ENCODE measurements at regions not wholly inside any gene's neighbourhood (a gene's known extent, or its start where the extent isn't known, plus 50 kb on each side); places are given as distances from the start of the nearest gene placed in this dataset.

GRCh38 chr5:124692950-124693349 lies 53.5 kb downstream of the ZNF608 start:
- no peak for DNase-seq (ENCODE audit: low spot score)

DNA sequence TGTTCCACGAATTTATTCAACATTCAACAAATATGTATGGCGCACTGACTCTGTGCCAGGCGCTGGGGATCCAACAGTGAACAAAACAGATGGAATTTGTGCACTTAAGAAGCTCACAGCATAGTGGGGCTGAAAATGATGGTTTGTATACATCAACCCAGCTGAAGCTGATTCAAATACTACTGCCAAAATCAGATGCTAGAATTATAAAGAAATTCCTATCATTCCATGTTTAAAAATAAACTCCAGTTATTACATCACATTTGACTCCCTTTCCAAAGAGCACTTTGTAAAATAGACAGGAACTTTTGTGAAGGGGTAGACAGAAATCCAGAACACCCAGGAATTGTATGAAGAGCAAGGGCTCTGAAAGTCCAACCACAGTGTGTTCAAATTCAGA lies 54.1 kb downstream of the ZNF608 start:
- DNase-seq (ENCODE audit: low spot score), result no peak

DNA sequence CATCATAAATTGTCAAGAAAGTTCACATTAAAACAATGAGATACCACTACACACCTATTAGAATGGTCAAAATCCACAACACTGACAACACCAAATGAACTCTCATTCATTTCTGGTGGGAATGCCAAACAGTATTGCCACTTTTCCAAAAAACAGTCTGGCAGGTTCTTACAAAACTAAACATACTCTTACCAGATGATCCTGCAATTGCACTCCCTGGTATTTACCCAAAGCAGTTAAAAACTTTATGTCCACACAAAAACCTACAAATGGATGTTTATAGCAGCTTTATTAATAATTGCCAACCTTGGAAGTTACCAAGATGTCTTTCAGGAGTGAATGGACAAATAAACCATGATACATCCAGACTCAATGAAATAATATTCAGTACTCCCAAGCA lies 56.8 kb downstream of the ZNF608 start:
- no peak for DNase-seq (ENCODE audit: low spot score)

- no peak for DNase-seq (ENCODE audit: low spot score)
These were observed 60.0 kb downstream of the ZNF608 start for GRCh38 chr5:124686239-124687004.

DNA sequence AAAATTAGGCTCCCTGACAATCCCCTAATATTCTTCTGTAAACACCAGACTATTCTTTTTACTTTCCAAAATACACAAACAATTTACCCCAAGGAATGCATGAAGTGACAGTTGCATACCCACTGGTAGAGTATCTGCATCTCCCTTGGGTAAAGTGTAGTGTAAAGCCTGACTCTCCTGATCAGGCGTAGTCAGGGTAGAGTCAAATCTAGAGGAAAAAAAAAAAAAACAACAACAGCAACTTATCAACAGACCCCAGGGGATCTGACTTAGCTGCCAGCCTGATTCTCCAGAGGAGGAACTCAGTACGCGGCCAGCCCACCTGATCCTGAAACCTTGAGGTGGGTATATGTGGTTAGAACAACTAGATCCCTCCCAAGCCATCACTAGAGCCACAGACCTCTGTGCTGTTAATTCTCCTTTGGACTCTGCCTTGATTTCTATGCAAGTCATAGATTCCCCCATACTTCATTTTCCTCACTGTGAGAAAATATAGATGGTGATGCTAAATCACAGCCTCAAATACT lies 61.0 kb downstream of the ZNF608 start:
- no peak for DNase-seq (ENCODE audit: low spot score)

- no peak for DNase-seq (ENCODE audit: low spot score)
These were observed 62.4 kb downstream of the ZNF608 start for GRCh38 chr5:124683917-124684555.

DNA sequence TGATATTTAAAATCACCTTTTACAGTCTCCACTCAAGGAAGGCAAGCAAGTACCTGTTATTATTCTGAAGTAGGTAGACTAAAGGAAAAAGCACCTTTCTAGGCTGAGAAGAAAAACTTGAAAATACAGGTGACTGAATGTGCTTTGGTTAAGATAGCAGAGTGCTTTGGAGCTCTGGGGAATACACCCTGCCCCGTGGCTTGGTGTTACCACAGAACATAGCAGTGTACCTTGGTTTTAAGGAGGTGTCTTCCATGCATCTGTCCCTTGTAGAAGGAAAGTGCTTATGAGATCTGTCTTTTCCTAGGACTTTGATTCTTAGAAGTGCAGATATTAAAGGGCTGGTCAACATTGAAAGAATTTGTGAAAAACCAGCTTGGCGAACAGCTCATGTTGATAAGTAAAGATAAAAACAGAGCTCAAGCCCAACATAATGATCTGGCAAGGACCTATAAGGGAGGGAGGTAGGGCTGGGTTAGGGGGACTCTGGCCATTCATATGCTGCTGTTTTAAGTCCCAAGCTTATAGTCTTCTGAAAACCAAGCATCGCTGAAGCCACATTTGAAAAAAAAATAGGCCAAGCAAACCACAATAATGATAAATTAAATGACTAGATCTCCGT lies 66.8 kb downstream of the ZNF608 start:
- no peak for DNase-seq (ENCODE audit: low spot score)

GRCh38 chr5:124678922-124679519 lies 67.4 kb downstream of the ZNF608 start:
- no peak for DNase-seq (ENCODE audit: low spot score)

DNA sequence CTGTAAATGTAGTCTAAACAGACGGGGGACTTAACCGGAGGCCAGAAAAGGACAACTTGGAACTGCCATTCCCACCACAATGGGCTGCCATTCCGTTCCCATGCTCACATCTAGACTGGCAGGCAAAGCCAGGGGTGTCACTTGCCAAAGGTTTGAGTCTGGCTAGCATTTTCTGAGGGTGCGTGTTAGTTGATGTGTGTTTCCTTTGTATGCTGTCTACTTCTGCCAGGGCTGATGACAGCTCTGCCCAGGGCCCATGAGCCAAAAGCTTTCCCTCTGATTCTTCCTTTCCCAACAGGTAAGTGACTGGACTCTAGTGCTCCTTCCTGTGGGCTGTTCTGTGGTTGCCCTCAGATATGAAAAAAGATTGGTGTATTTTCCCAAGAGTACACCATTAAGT lies 68.0 kb downstream of the ZNF608 start:
- no peak for DNase-seq (ENCODE audit: low spot score)

DNA sequence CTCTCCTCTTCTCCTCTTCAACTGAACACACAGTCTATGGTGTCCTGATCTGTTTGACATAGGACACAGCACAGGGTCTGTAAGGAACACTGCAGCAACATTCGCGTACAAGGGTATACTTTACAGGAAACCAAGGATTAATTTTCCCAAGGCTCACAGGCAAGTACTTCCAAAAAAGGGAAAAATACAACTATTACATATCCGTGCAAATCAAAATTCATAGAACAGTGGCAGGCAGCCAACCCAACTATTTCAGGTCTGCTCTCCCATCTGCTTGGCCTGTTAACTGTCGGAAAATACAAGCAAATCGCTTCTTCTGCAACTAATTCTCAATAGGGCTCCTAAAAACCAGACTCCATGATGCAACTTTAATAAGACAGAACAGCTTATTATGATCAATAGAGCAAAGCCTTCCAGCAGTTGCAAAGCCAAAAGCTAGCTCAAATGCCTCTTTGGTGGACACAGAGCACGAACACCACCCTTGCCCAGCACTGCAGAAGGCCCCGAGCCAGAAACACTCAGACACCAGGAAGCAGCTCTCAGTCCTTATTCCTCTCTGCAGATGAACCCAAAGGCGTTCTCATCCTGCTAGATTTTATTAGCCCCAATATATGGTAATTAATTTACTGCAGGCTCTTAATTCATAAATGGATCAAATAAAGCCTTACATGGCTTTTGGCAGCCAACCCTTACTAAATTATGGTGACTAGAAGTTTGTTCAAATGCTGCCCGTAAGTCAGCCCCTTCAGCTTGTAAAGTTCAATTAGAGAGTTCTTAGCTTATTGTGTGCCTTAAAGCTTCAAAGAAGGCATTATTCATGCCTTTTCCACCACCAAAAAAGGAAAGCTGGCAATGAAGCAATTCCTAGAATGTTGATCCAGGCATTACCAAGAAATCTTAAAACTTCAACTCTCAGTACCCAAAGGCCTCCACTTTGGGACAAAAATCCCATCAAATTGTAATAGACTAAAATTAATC lies 68.8 kb downstream of the ZNF608 start:
- no peak for DNase-seq (ENCODE audit: low spot score)

GRCh38 chr5:124675931-124676846 lies 70.2 kb downstream of the ZNF608 start:
- no peak for DNase-seq (ENCODE audit: low spot score)

DNA sequence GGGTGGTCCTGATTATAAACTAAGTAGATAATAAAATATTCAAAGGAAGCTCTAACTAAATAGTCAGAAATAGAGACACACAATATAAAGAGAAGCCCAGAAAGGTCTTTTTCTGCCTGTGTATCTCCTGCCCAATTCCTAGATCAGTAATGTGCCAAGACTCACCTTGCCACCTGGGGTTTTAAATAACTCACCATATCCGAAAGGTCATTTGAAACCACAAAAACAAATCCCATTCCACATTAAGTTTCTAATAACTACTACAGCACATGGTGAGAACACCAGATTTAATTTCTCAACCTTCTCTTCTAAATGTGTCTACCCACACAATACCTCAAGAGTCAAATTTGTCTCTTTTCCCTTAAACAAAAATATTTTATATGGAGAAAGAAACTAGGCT lies 75.2 kb downstream of the ZNF608 start:
- DNase-seq (ENCODE audit: low spot score), result no peak

- no peak for DNase-seq (ENCODE audit: low spot score)
These were observed 75.7 kb downstream of the ZNF608 start for GRCh38 chr5:124670722-124671184.

- DNase-seq (ENCODE audit: low spot score), result no peak
These were observed 76.3 kb downstream of the ZNF608 start for GRCh38 chr5:124669956-124670721.

- DNase-seq (ENCODE audit: low spot score), result no peak
These were observed 77.2 kb downstream of the ZNF608 start for GRCh38 chr5:124669300-124669648.

DNA sequence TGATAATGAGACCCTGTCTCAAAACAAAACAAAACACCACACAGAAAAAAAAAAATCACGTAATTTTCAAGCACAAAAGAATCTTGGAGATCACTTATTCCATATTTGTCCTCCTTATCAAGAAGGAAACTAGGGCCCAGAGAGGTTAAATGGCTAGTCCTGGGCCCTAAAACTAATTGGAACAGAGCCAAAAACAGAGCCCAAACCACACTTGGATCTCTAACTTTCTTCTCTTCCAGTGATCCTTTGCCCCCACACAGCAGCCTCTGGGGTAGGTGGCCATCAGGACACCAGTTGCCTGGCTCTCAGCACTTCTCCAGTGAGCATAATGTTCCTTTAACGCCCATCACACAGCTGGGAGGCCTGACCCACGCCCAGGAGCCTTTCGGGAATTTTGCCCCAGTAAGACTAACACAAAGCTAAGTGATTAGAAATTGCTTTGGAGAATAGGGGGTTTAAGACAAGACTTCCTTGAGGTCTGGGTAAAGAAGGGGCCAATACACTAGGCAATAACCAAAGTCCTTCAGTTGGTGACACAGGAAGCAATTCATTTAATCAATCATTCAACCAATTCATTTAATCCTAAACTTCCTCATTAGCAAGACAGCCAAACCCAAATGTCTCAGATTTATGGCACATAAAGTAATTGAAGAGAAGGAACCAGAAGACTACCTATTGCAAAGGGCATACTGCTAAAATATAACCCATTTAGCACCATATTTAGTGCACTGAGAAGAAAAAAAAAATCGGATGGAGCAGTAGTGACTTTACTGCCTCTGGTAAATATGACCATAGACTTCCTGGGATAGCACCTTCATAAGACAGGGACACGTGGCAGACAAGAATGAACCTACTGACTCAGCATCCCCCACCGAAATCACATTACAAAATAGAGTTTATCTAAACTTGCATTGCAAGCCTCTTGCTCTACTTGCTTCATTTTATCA lies 77.8 kb downstream of the ZNF608 start:
- no peak for DNase-seq (ENCODE audit: low spot score)

DNA sequence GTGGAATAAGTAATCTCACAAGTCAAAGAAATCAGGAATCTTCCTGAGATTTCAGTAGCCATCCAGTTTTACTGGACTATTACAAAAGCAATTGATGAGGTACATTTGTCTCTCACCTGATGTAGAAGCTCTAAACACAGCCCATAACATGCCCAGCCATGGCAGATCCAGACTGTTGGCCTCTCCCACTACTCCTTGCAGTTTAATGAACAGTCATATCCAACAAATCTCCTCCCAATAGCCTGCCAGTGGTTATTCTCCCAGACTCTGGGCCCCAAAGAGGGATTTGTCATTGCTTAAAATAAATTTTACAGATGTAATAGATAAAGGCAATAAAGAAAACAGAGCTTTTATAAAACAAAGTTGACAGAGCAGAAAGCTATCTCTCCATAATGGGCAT lies 80.8 kb downstream of the ZNF608 start:
- no peak for DNase-seq (ENCODE audit: low spot score)

GRCh38 chr5:124665035-124665434 lies 81.4 kb downstream of the ZNF608 start:
- DNase-seq (ENCODE audit: low spot score), result no peak

Data from ureter (tissue), 1 donor.